ENCODE measurements at regions not wholly inside any gene's neighbourhood (a gene's known extent, or its start where the extent isn't known, plus 50 kb on each side); places are given as distances from the start of the nearest gene placed in this dataset.

- intact Hi-C loops (cut with DNase I; ENCODE audit: low total_unique reads): no loop called here
Observed at GRCh38 chr18:2059336-2059735, 512.0 kb downstream of the METTL4 start.

GRCh38 chr18:2060086-2060485 is 511.2 kb downstream of the METTL4 start:
- DNase-seq (ENCODE audit: low spot score in 2 of 2): no peak
- peaks cover 0 to 4% of the 10 kb centered on the region in 2 donors for H3K9me3 ChIP-seq
- no peak overlapping the region for H3K4me3 ChIP-seq
- H3K4me1 ChIP-seq: no peaks in the 10 kb centered on the region
- TF ChIP-seq CTCF (IDR thresholded peaks at IDR 0.05): no peak
- no peak overlapping the region for H3K27ac ChIP-seq
- intact Hi-C loops (cut with DNase I; ENCODE audit: low total_unique reads): no loop called here
- H3K27me3 ChIP-seq: no peaks in the 10 kb centered on the region
- no peaks in the 10 kb centered on the region for H3K36me3 ChIP-seq

More at GRCh38 chr18:2059336-2059735, 512.0 kb downstream of the METTL4 start:
- H3K4me1 ChIP-seq: no peaks in the 10 kb centered on the region
- no peak overlapping the region for H3K27ac ChIP-seq
- no peaks in the 10 kb centered on the region for H3K27me3 ChIP-seq
- DNase-seq (ENCODE audit: low spot score in 2 of 2): no peak
- H3K9me3 ChIP-seq: peaks cover 0 to 4% of the 10 kb centered on the region in 2 donors
- TF ChIP-seq POLR2AphosphoS5 (IDR thresholded peaks at IDR 0.05) (no peak), CTCF (IDR thresholded peaks at IDR 0.05) (no peak), POLR2A (IDR thresholded peaks at IDR 0.05) (no peak)
- H3K36me3 ChIP-seq: no peaks in the 10 kb centered on the region
- H3K4me3 ChIP-seq: no peak overlapping the region

- H3K9me3 ChIP-seq: no peaks in the 10 kb centered on the region
- TF ChIP-seq POLR2AphosphoS5 (IDR thresholded peaks at IDR 0.05) (no peak), POLR2A (IDR thresholded peaks at IDR 0.05) (no peak), CTCF (IDR thresholded peaks at IDR 0.05) (no peak)
- H3K4me3 ChIP-seq: no peak overlapping the region
- no peak for DNase-seq (ENCODE audit: low spot score in 2 of 2)
- H3K36me3 ChIP-seq: no peaks in the 10 kb centered on the region
- intact Hi-C loops (cut with DNase I; ENCODE audit: low total_unique reads): no loop called here
- H3K4me1 ChIP-seq: no peaks in the 10 kb centered on the region
- H3K27me3 ChIP-seq: no peaks in the 10 kb centered on the region
- H3K27ac ChIP-seq: no peak overlapping the region
Observed at GRCh38 chr18:2070631-2071030, 500.7 kb downstream of the METTL4 start.

- intact Hi-C loops (cut with DNase I; ENCODE audit: low total_unique reads): no loop called here
- H3K36me3 ChIP-seq: no peaks in the 10 kb centered on the region
- H3K27me3 ChIP-seq: no peaks in the 10 kb centered on the region
- H3K27ac ChIP-seq: no peak overlapping the region
- no peak for TF ChIP-seq POLR2AphosphoS5 (IDR thresholded peaks at IDR 0.05)
- TF ChIP-seq POLR2A (IDR thresholded peaks at IDR 0.05): no peak
- TF ChIP-seq CTCF (IDR thresholded peaks at IDR 0.05): no peak
- H3K4me3 ChIP-seq: no peak overlapping the region
- H3K9me3 ChIP-seq: no peaks in the 10 kb centered on the region
- no peak for DNase-seq (ENCODE audit: low spot score in 2 of 2)
- H3K4me1 ChIP-seq: no peaks in the 10 kb centered on the region
Observed at GRCh38 chr18:2075499-2075898, 495.8 kb downstream of the METTL4 start.

- no peak for DNase-seq (ENCODE audit: low spot score in 2 of 2)
Observed at GRCh38 chr18:2082676-2083075, 488.6 kb downstream of the METTL4 start.

More at GRCh38 chr18:2082676-2083075, 488.6 kb downstream of the METTL4 start:
- intact Hi-C loops (cut with DNase I; ENCODE audit: low total_unique reads): no loop called here
- no peak for TF ChIP-seq POLR2A (IDR thresholded peaks at IDR 0.05)
- TF ChIP-seq POLR2AphosphoS5 (IDR thresholded peaks at IDR 0.05): no peak
- TF ChIP-seq CTCF (IDR thresholded peaks at IDR 0.05): no peak
- no peaks in the 10 kb centered on the region for H3K36me3 ChIP-seq
- no peaks in the 10 kb centered on the region for H3K9me3 ChIP-seq
- no peaks in the 10 kb centered on the region for H3K4me1 ChIP-seq
- H3K4me3 ChIP-seq: no peak overlapping the region
- no peak overlapping the region for H3K27ac ChIP-seq
- H3K27me3 ChIP-seq: no peaks in the 10 kb centered on the region

Measured in breast epithelium (tissue), 4 donors.